Thyroid gland (tissue), 4 donors: ENCODE measurements at regions not wholly inside any gene's neighbourhood (a gene's known extent, or its start where the extent isn't known, plus 50 kb on each side); places are given as distances from the start of the nearest gene placed in this dataset.

ENCODE experiments used
- POLR2A ChIP-seq, 2 donors: fragments of 450-650 bp; IDR thresholded peaks; one replicate each; pipeline ENCODE4 v1.6.1; 2017; ENCODE audit warnings: antibody characterized with exemption in 2 of 2, mild to moderate bottlenecking in 2 of 2, moderate library complexity in 1 of 2
- TF ChIP-seq, protein P1 (sequence below), 6 experiments: fragments of 200-600 bp in 3 of 6; fragments of 450-650 bp in 3 of 6; sonication (generic) in 3 of 6; IDR thresholded peaks; one replicate each; pipeline ENCODE4 v1.5.1; 2016 to 2019; ENCODE audit warnings: antibody characterized with exemption in 6 of 6, mild to moderate bottlenecking in 2 of 6, inconsistent platforms in 1 of 6, moderate library complexity in 1 of 6

DNA sequence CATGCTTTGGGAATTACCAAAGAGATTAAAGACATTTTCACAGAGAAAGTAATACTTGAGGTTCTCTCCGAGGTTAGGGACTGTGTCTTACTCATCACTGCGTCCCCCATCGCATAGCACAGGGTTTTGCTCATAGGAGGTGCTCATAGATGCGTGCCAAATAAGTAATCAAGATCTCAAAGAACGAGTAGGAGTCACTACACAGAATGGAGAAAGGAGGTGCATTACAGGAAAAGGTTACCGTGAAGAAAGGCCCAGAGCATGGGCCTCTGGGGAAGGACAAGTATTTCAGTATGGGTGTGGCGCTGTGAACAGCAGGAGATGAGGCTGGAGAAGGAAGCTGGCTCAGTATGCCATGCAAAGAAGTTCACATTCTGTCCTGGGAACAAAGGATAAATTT is 182.4 kb downstream of the ACTL7B start:
- TF ChIP-seq, protein P1, sequence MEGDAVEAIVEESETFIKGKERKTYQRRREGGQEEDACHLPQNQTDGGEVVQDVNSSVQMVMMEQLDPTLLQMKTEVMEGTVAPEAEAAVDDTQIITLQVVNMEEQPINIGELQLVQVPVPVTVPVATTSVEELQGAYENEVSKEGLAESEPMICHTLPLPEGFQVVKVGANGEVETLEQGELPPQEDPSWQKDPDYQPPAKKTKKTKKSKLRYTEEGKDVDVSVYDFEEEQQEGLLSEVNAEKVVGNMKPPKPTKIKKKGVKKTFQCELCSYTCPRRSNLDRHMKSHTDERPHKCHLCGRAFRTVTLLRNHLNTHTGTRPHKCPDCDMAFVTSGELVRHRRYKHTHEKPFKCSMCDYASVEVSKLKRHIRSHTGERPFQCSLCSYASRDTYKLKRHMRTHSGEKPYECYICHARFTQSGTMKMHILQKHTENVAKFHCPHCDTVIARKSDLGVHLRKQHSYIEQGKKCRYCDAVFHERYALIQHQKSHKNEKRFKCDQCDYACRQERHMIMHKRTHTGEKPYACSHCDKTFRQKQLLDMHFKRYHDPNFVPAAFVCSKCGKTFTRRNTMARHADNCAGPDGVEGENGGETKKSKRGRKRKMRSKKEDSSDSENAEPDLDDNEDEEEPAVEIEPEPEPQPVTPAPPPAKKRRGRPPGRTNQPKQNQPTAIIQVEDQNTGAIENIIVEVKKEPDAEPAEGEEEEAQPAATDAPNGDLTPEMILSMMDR (IDR thresholded peaks at IDR 0.05): no peak
- TF ChIP-seq POLR2A (IDR thresholded peaks at IDR 0.05): no peak
